ENCODE measurements at regions not wholly inside any gene's neighbourhood (a gene's known extent, or its start where the extent isn't known, plus 50 kb on each side); places are given as distances from the start of the nearest gene placed in this dataset.

GRCh38 chr7:136530831-136531230 lies 337.6 kb upstream of the CHRM2 start:
- no peak for DNase-seq
- H3K4me1 Mint-ChIP-seq, result no peaks in the 10 kb centered on the region
- no peaks in the 10 kb centered on the region for H3K36me3 Mint-ChIP-seq
- H3K9me3 ChIP-seq (ENCODE audit: control insufficient read depth in 1 of 2, low read length in 2 of 2), result no peaks in the 10 kb centered on the region
- ChIA-PET POLR2A (ENCODE audit: partially characterized antibody) (no interaction called here), CTCF (ENCODE audit: partially characterized antibody) (no interaction called here)
- no peak overlapping the region for H3K27ac ChIP-seq (ENCODE audit: low read depth, low read length)
- H3K27me3 Mint-ChIP-seq, result no peaks in the 10 kb centered on the region
- no peaks in the 10 kb centered on the region for H3K27me3 ChIP-seq (ENCODE audit: insufficient read depth, low read length)
- no peak overlapping the region for H3K4me3 ChIP-seq (ENCODE audit: low read length in 2 of 2)
- peaks cover 0 to 33% (median 19%) of the 10 kb centered on the region in 8 donors for H3K9me3 Mint-ChIP-seq
- no peaks in the 10 kb centered on the region for H3K4me1 ChIP-seq (ENCODE audit: insufficient read depth, low read length)
- no peaks in the 10 kb centered on the region for H3K36me3 ChIP-seq (ENCODE audit: insufficient read depth, low read length)
- H3K4me3 Mint-ChIP-seq, result no peak overlapping the region
- intact Hi-C loops (cut with micrococcal nuclease), result no loop called here
- no peak overlapping the region for H3K27ac Mint-ChIP-seq

GRCh38 chr7:136528329-136528728 lies 340.1 kb upstream of the CHRM2 start:
- intact Hi-C loops (cut with micrococcal nuclease), result no loop called here
- Mint-ChIP-seq H3K9me3 (peaks cover 0 to 36% (median 18%) of the 10 kb centered on the region in 8 donors), H3K4me1 (no peaks in the 10 kb centered on the region), H3K36me3 (no peaks in the 10 kb centered on the region), H3K27ac (no peak overlapping the region), H3K4me3 (no peak overlapping the region), H3K27me3 (no peaks in the 10 kb centered on the region)
- POLR2A ChIA-PET (ENCODE audit: partially characterized antibody), result no interaction called here
- no peak for DNase-seq
- Histone ChIP-seq H3K4me3 (ENCODE audit: low read length in 2 of 2) (no peak overlapping the region), H3K4me1 (ENCODE audit: insufficient read depth, low read length) (no peaks in the 10 kb centered on the region), H3K36me3 (ENCODE audit: insufficient read depth, low read length) (no peaks in the 10 kb centered on the region), H3K9me3 (ENCODE audit: control insufficient read depth in 1 of 2, low read length in 2 of 2) (no peaks in the 10 kb centered on the region), H3K27me3 (ENCODE audit: insufficient read depth, low read length) (no peaks in the 10 kb centered on the region), H3K27ac (ENCODE audit: low read depth, low read length) (no peak overlapping the region)
- CTCF ChIA-PET (ENCODE audit: partially characterized antibody), result no interaction called here

GRCh38 chr7:136527554-136527953 lies 340.9 kb upstream of the CHRM2 start:
- Mint-ChIP-seq H3K4me3 (no peak overlapping the region), H3K9me3 (peaks cover 0 to 36% (median 16%) of the 10 kb centered on the region in 8 donors), H3K36me3 (no peaks in the 10 kb centered on the region), H3K4me1 (no peaks in the 10 kb centered on the region), H3K27me3 (no peaks in the 10 kb centered on the region), H3K27ac (no peak overlapping the region)
- CTCF ChIA-PET (ENCODE audit: partially characterized antibody), result no interaction called here
- intact Hi-C loops (cut with micrococcal nuclease), result no loop called here
- Histone ChIP-seq H3K27me3 (ENCODE audit: insufficient read depth, low read length) (no peaks in the 10 kb centered on the region), H3K36me3 (ENCODE audit: insufficient read depth, low read length) (no peaks in the 10 kb centered on the region), H3K4me1 (ENCODE audit: insufficient read depth, low read length) (no peaks in the 10 kb centered on the region), H3K4me3 (ENCODE audit: low read length in 2 of 2) (no peak overlapping the region), H3K27ac (ENCODE audit: low read depth, low read length) (no peak overlapping the region), H3K9me3 (ENCODE audit: control insufficient read depth in 1 of 2, low read length in 2 of 2) (no peaks in the 10 kb centered on the region)
- POLR2A ChIA-PET (ENCODE audit: partially characterized antibody), result no interaction called here
- no peak for DNase-seq

- Mint-ChIP-seq H3K9me3 (peaks cover 0 to 33% (median 15%) of the 10 kb centered on the region in 8 donors), H3K27me3 (no peaks in the 10 kb centered on the region), H3K36me3 (no peaks in the 10 kb centered on the region), H3K4me3 (no peak overlapping the region), H3K27ac (no peak overlapping the region), H3K4me1 (no peaks in the 10 kb centered on the region)
- CTCF ChIA-PET (ENCODE audit: partially characterized antibody), result no interaction called here
- H3K27me3 ChIP-seq (ENCODE audit: insufficient read depth, low read length), result no peaks in the 10 kb centered on the region
- no peak overlapping the region for H3K27ac ChIP-seq (ENCODE audit: low read depth, low read length)
- intact Hi-C loops (cut with micrococcal nuclease), result no loop called here
- H3K9me3 ChIP-seq (ENCODE audit: control insufficient read depth in 1 of 2, low read length in 2 of 2), result no peaks in the 10 kb centered on the region
- H3K36me3 ChIP-seq (ENCODE audit: insufficient read depth, low read length), result no peaks in the 10 kb centered on the region
- POLR2A ChIA-PET (ENCODE audit: partially characterized antibody), result no interaction called here
- no peak overlapping the region for H3K4me3 ChIP-seq (ENCODE audit: low read length in 2 of 2)
- no peaks in the 10 kb centered on the region for H3K4me1 ChIP-seq (ENCODE audit: insufficient read depth, low read length)
- no peak for DNase-seq
These were observed 341.9 kb upstream of the CHRM2 start for GRCh38 chr7:136526408-136527105.

- no peaks in the 10 kb centered on the region for H3K9me3 ChIP-seq (ENCODE audit: control insufficient read depth in 1 of 2, low read length in 2 of 2)
- intact Hi-C loops (cut with micrococcal nuclease), result no loop called here
- POLR2A ChIA-PET (ENCODE audit: partially characterized antibody), result no interaction called here
- no peaks in the 10 kb centered on the region for H3K27me3 Mint-ChIP-seq
- no peaks in the 10 kb centered on the region for H3K4me1 Mint-ChIP-seq
- no peaks in the 10 kb centered on the region for H3K4me1 ChIP-seq (ENCODE audit: insufficient read depth, low read length)
- CTCF ChIA-PET (ENCODE audit: partially characterized antibody), result no interaction called here
- DNase-seq, result no peak
- no peak overlapping the region for H3K27ac Mint-ChIP-seq
- H3K27me3 ChIP-seq (ENCODE audit: insufficient read depth, low read length), result no peaks in the 10 kb centered on the region
- H3K4me3 ChIP-seq (ENCODE audit: low read length in 2 of 2), result no peak overlapping the region
- H3K36me3 ChIP-seq (ENCODE audit: insufficient read depth, low read length), result no peaks in the 10 kb centered on the region
- peaks cover 2 to 32% (median 11%) of the 10 kb centered on the region in 8 donors for H3K9me3 Mint-ChIP-seq
- no peaks in the 10 kb centered on the region for H3K36me3 Mint-ChIP-seq
- H3K4me3 Mint-ChIP-seq, result no peak overlapping the region
- no peak overlapping the region for H3K27ac ChIP-seq (ENCODE audit: low read depth, low read length)
These were observed 344.9 kb upstream of the CHRM2 start for GRCh38 chr7:136523571-136523970.

GRCh38 chr7:136517971-136518370 lies 350.5 kb upstream of the CHRM2 start:
- H3K27me3 ChIP-seq (ENCODE audit: insufficient read depth, low read length), result no peaks in the 10 kb centered on the region
- no peaks in the 10 kb centered on the region for H3K36me3 ChIP-seq (ENCODE audit: insufficient read depth, low read length)
- intact Hi-C loops (cut with micrococcal nuclease), result no loop called here
- no peaks in the 10 kb centered on the region for H3K27me3 Mint-ChIP-seq
- ChIA-PET POLR2A (ENCODE audit: partially characterized antibody) (no interaction called here), CTCF (ENCODE audit: partially characterized antibody) (no interaction called here)
- DNase-seq, result no peak
- no peak overlapping the region for H3K27ac Mint-ChIP-seq
- H3K4me1 Mint-ChIP-seq, result no peaks in the 10 kb centered on the region
- no peaks in the 10 kb centered on the region for H3K4me1 ChIP-seq (ENCODE audit: insufficient read depth, low read length)
- H3K9me3 Mint-ChIP-seq, result peaks cover 0 to 18% (median 5%) of the 10 kb centered on the region in 8 donors
- H3K9me3 ChIP-seq (ENCODE audit: control insufficient read depth in 1 of 2, low read length in 2 of 2), result no peaks in the 10 kb centered on the region
- no peak overlapping the region for H3K27ac ChIP-seq (ENCODE audit: low read depth, low read length)
- H3K4me3 Mint-ChIP-seq, result no peak overlapping the region
- H3K4me3 ChIP-seq (ENCODE audit: low read length in 2 of 2), result no peak overlapping the region
- H3K36me3 Mint-ChIP-seq, result no peaks in the 10 kb centered on the region

GRCh38 chr7:136514776-136515175 lies 353.7 kb upstream of the CHRM2 start:
- POLR2A ChIA-PET (ENCODE audit: partially characterized antibody), result no interaction called here
- no peak overlapping the region for H3K27ac Mint-ChIP-seq
- Histone ChIP-seq H3K27ac (ENCODE audit: low read depth, low read length) (no peak overlapping the region), H3K9me3 (ENCODE audit: control insufficient read depth in 1 of 2, low read length in 2 of 2) (no peaks in the 10 kb centered on the region), H3K36me3 (ENCODE audit: insufficient read depth, low read length) (no peaks in the 10 kb centered on the region), H3K4me1 (ENCODE audit: insufficient read depth, low read length) (no peaks in the 10 kb centered on the region), H3K27me3 (ENCODE audit: insufficient read depth, low read length) (no peaks in the 10 kb centered on the region), H3K4me3 (ENCODE audit: low read length in 2 of 2) (no peak overlapping the region)
- peaks cover 0 to 15% (median 8%) of the 10 kb centered on the region in 8 donors for H3K9me3 Mint-ChIP-seq
- no peaks in the 10 kb centered on the region for H3K27me3 Mint-ChIP-seq
- H3K4me3 Mint-ChIP-seq, result no peak overlapping the region
- no peaks in the 10 kb centered on the region for H3K4me1 Mint-ChIP-seq
- H3K36me3 Mint-ChIP-seq, result no peaks in the 10 kb centered on the region
- CTCF ChIA-PET (ENCODE audit: partially characterized antibody), result no interaction called here
- DNase-seq, result no peak
- intact Hi-C loops (cut with micrococcal nuclease), result no loop called here

GRCh38 chr7:136513744-136514143 lies 354.7 kb upstream of the CHRM2 start:
- no peak overlapping the region for H3K27ac ChIP-seq (ENCODE audit: low read depth, low read length)
- H3K4me1 ChIP-seq (ENCODE audit: insufficient read depth, low read length), result no peaks in the 10 kb centered on the region
- H3K4me3 Mint-ChIP-seq, result no peak overlapping the region
- ChIA-PET CTCF (ENCODE audit: partially characterized antibody) (no interaction called here), POLR2A (ENCODE audit: partially characterized antibody) (no interaction called here)
- DNase-seq, result no peak
- H3K36me3 Mint-ChIP-seq, result no peaks in the 10 kb centered on the region
- H3K9me3 ChIP-seq (ENCODE audit: control insufficient read depth in 1 of 2, low read length in 2 of 2), result no peaks in the 10 kb centered on the region
- peaks cover 0 to 19% (median 9%) of the 10 kb centered on the region in 8 donors for H3K9me3 Mint-ChIP-seq
- no peaks in the 10 kb centered on the region for H3K36me3 ChIP-seq (ENCODE audit: insufficient read depth, low read length)
- H3K27me3 ChIP-seq (ENCODE audit: insufficient read depth, low read length), result no peaks in the 10 kb centered on the region
- no peak overlapping the region for H3K27ac Mint-ChIP-seq
- peaks cover 0 to 1% of the 10 kb centered on the region in 2 donors for H3K27me3 Mint-ChIP-seq
- H3K4me1 Mint-ChIP-seq, result no peaks in the 10 kb centered on the region
- H3K4me3 ChIP-seq (ENCODE audit: low read length in 2 of 2), result no peak overlapping the region
- intact Hi-C loops (cut with micrococcal nuclease), result no loop called here

All from CD4-positive, alpha-beta memory T cell (primary cell).